ENCODE measurements at regions not wholly inside any gene's neighbourhood (a gene's known extent, or its start where the extent isn't known, plus 50 kb on each side); places are given as distances from the start of the nearest gene placed in this dataset.

GRCh38 chr17:71437166-71437565 lies 683.7 kb upstream of the SOX9 start:
- TF ChIP-seq CTCF (IDR thresholded peaks at IDR 0.05; ENCODE audit: low read depth, low read length, missing input control): no peak
- no peak for TF ChIP-seq FOXA1 (IDR thresholded peaks at IDR 0.05)
- no peak for TF ChIP-seq HNF4G (IDR thresholded peaks at IDR 0.05)
- no peak for TF ChIP-seq RXRA (IDR thresholded peaks at IDR 0.05)
- no peak for TF ChIP-seq REST (IDR thresholded peaks at IDR 0.05)
- no peak for TF ChIP-seq HNF4A (conservative IDR thresholded peaks at IDR 0.05)
- TF ChIP-seq JUND (IDR thresholded peaks at IDR 0.05): no peak
- TF ChIP-seq SP1 (IDR thresholded peaks at IDR 0.05): no peak
- TF ChIP-seq YY1 (IDR thresholded peaks at IDR 0.05): no peak
- no peak for TF ChIP-seq RAD21 (IDR thresholded peaks at IDR 0.05)
- no peak for TF ChIP-seq ZBTB33 (IDR thresholded peaks at IDR 0.05)
- TF ChIP-seq MAX (IDR thresholded peaks at IDR 0.05): no peak

Measured in liver (tissue), 3 donors.